HS-5 (cell line): ENCODE measurements at regions not wholly inside any gene's neighbourhood (a gene's known extent, or its start where the extent isn't known, plus 50 kb on each side); places are given as distances from the start of the nearest gene placed in this dataset.

ENCODE experiments used
- DNase-seq: peaks from one replicate; pipeline ENCODE4 v3.0.0-alpha.2; 2012; ENCODE audit warnings: low read depth

DNA sequence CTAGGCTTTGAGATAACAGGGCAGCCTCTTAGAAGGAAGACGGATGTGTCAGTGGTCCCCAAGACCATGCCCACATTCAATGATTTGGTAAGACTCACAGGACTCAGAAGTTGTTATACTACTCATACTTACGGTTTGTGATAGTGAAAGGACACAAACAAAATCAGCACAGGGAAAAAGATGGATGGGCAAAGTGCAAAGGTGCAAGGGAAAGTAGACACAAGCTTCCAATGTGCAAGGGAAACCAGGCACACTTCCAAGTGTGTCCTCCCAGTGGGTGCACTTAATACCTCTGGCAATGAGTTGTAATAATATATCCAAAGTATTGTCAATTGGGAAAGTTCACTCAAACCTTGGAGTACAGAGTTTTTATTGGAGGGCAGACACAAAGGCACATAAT, 53.8 kb upstream of the VCX start:
- no peak for DNase-seq

- DNase-seq = no peak
Observed at GRCh38 chrX:7788334-7788733, 54.6 kb upstream of the VCX start.

- DNase-seq = no peak
Observed at GRCh38 chrX:7787714-7788113, 55.3 kb upstream of the VCX start.

DNA sequence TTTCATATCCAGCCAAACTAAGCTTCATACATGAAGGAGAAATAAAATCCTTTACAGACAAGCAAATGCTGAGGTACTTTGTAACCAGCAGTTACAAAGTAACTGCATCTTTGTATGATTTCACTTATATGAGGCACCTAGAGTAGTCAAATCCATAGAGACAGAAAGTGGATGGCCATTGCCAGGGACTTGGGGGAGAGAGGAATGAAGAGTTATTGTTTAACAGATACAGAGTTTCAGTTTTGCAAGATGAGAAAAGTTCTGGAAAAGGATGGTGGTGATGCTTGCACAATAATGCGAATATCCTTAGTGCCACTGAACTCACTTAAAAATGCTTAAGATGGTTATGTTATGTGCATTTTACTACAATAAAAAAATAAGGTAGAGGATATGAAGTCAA, 58.4 kb upstream of the VCX start:
- DNase-seq = no peak

- DNase-seq = no peak
Observed at GRCh38 chrX:7779644-7780043, 63.3 kb upstream of the VCX start.

DNA sequence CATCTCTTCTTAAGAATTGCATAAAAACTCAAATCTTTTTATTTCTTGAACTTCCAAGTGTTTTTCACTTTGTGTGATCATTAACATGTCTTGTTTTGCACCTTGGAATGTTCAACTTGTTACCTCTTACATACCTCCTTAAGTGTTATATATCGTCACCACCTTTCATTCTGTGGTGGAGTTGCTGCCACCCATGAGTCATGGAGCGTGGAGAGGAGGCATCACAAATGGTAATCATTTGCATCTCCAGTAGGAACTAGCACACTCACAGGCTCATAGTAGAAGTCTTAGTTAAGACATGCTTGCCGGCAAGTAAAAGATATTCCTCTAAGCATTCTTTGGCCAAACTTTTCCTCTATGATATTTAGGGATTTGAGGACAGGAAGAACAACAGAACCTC, 67.0 kb upstream of the VCX start:
- DNase-seq = no peak

GRCh38 chrX:7771788-7772438, 71.1 kb upstream of the VCX start:
- no peak for DNase-seq

DNA sequence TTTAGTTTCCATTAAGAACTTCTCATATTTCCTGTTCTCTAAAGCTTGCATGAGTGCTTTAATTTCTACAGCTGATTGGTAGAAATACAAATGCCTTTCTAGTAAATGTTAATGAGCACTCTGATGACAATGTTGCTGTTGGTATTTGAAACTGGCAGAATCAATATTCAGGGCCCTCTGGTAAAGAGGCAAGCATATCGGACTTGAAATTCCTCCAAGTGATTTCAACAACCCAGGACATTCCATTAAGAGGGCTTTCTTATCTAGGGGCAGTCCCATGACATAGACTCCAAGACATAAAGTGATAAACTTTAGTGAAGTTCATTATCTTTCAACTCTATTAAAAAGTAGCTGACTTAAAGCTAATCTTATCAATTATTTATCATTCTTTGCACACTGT, 83.1 kb upstream of the VCX start:
- DNase-seq = no peak

DNA sequence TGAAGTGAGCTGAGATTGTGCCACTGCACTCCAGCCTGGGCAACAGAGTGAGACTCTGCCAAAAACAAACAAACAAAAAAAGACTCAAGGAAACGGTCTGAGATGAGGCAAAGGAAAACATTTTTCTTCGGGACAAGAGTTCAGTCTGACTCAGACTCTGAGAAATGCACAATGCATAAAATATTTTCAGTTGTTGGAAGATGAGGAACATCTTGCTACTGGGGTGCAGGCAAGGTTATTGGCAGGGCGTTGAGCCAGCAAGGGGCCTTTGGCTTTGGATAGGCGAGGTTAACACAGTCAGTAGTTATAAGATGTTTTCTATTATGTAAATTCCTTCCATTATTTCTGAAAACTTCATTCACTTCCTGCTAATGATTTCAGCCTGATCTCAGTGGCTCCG, 96.1 kb upstream of the VCX start:
- DNase-seq = no peak

DNA sequence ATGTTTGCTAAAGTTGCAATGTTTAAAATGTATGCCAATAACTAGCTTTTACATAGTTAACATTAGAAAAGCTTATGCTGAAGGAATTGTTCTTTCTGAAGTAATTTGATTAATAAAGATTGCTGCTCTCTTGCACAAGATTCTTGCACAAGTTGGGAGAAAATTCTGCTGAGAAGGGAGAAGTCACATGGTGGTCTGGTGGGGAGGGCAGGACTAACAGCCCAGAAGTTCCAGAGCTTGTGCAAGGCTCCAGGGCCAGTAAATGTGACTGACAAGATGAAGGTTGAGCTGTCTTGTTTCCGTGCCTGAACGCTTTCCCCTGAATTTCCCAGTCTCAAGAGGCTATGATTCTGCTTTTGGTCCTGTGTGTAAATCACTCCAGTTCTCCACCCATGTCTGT, 112.9 kb upstream of the VCX start:
- DNase-seq = no peak

DNA sequence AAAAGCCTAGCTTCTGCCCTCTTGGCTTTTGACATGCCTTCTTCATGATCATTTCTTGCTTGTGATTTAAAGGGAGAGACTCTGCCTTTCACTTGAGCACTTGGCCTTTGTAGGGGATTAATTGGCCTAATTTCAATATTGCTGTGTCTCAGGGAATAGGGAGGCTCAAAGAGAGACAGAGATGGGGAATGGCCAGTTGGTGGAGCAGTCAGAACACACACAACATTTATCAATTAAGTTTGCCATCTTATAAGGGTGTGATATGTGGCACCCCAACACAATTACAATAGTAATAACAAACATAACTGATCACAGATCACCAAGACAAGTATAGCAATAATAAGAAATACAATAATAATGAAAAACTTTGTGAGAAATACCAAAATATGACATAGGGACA, 122.5 kb upstream of the VCX start:
- no peak for DNase-seq

DNA sequence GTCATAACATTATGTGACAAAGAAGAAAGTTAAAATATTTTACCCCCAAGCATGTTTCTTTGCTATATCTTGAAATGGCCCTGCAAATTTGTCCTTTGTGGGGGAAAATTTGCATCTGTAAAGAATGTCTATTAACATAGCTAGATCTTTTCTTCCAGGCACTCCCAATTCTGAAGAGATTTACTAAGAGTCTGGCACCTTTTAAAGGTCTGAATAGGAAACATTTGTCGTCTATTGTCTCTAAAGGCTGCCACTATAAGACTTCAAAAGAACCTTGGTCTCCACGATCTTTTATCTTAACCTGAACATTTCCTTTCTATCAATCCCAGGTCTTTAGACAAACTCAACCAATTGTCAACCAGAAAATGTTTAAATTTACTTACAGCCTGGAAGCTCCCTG, 128.6 kb upstream of the VCX start:
- no peak for DNase-seq

DNA sequence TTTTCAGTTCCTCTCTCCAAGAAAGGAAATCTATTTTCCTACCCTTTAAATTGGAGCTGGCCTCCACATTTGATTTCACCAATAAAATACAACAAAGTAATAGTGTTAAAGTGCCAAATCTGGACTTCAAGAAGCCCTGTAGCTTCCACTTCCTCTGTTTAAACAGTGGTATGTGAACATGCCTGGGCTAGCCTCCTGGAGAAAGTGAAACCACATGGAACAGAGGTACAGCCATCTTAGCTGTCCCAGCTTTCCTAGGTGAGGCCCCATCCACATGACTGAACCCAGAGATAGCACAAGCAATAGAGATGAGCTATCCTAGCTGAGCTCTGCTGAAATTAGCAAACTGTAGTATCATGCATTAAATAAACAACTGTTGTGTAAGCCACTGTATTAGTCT, 131.8 kb upstream of the VCX start:
- DNase-seq = no peak

GRCh38 chrX:7709845-7710244, 133.1 kb upstream of the VCX start:
- no peak for DNase-seq

DNA sequence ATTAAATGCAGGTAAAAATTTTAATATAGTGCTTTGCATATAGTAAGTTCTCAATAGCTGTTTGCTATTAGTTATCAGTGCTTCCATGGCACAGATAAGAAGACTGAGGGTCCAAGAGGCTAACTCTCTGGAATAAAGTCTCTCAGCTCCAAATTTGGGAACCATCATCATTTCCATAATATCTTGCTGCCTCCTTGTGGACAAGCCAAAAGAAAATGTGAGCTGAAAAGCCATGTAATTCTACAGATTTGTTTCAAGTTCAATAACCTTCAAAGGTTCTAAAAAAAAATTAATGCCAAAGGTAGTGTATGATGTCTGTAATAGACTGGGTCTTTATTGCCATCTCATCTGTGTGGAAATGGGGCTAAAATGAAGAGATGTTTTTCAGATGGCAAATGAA, 136.9 kb upstream of the VCX start:
- DNase-seq = no peak

DNA sequence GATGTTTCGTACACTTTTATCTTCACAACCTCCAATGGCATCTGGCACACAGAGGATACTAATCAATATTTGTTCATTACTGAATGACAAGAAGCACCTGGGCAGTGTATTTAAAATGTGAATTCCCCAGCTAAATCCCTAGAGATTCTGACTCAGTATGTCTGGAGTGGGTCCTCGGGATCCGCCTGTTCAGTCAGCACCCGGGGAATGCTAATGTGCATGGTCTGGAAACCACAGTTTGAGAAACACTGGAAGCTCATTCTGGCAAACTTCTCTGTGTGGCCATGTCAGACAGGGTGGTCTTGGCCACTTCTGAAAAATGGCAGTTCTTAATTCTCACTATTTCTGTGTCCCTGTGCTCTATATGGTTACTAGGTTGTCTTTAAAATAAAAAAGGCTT, 138.8 kb upstream of the VCX start:
- DNase-seq = no peak

- DNase-seq = no peak
Observed at GRCh38 chrX:7698248-7698647, 144.7 kb upstream of the VCX start.

GRCh38 chrX:7690842-7691241, 152.1 kb upstream of the VCX start:
- DNase-seq = no peak

DNA sequence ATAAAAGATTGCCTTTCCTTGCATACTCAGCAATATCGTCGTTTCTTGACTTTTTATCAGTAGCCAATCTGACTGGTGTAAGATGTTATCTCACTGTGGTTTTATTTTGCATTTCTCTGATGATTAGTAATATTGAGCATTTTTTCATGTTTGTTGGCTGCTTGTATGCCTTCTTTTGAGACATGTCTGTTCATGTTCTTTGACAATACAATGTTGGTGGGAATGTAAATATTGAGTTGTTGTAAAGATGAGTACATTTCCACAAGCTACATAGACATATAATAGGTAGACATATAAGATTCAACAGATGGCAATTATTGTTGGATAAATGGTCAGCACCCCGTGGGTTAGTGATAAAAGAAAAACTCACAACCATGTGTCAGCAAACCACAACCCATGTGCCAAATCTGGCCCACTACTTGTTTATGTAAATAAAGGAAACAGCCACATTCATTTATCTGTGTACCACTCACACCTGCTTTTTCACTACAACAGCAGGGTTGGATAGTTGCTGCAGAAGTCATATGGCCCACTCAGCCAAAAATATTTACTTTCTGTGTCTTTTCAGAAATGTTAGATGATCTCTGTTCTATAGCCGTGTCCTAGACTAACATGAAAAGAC, 153.1 kb upstream of the VCX start:
- DNase-seq = no peak

DNA sequence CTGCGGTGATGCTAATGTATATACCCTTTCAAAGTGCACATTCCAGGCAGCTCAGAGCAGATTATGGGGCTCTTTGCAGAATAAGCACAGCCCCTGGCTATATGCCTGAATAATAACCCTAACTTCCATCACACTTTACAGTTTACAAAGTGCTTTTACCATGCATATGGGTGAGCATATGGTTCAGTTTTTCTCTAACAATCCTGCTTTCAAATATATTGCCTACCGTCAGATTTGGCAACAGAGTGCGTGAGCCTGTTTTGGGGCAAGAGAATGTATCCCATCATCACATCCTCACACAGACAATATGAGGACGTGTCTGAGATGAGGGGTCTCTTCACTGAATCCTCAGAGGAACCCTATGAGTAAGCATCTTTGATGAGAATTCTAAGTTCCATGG, 162.8 kb upstream of the VCX start:
- DNase-seq = no peak

DNA sequence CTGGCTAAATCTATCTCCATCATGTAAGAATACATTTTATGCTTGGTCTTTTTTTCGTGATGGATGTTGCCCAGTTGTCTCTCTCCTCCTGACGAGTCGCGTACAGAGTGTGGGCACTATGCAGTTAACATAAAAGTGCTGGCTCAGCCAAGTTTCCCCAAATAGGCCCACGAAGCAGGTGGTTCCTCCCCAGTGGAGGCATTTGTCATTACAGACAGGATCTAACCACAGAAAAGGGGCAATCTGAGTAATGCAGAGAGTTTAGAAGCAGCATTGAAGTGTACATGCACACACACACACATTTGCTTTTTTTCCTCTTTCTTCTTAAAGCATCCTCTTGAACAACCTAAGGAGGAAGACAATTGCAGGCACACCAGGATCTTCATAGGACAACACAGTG, 188.7 kb upstream of the VCX start:
- no peak for DNase-seq

DNA sequence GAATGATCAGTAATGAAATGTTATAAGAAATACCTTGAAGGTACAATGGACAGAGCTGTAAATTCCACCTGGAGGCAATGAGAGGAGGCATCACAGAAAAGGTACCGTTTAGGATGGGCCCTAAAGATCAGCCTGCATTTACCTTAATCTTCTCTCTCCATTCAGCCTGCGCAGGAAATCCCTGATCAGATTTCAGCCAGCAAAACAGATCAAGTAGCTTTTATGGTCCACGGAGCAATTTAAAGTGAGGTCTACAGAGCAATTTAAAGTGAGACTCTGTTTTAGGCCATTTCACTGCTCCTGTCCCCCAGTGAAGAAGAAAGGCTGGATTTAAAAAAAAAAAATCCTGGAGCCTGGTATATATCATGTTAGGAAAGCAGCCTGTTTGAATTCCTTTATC, 195.1 kb upstream of the VCX start:
- no peak for DNase-seq

- DNase-seq = no peak
Observed at GRCh38 chrX:7641141-7641540, 201.8 kb upstream of the VCX start.

GRCh38 chrX:7640392-7640791, 202.6 kb upstream of the VCX start:
- no peak for DNase-seq
